Ecto neural progenitor cell (in vitro differentiated cells): ENCODE measurements at regions not wholly inside any gene's neighbourhood (a gene's known extent, or its start where the extent isn't known, plus 50 kb on each side); places are given as distances from the start of the nearest gene placed in this dataset.

Experiments
- DNase-seq: peaks from one replicate; pipeline ENCODE4 v3.0.0-alpha.2; 2018; ENCODE audit warnings: low spot score

DNA sequence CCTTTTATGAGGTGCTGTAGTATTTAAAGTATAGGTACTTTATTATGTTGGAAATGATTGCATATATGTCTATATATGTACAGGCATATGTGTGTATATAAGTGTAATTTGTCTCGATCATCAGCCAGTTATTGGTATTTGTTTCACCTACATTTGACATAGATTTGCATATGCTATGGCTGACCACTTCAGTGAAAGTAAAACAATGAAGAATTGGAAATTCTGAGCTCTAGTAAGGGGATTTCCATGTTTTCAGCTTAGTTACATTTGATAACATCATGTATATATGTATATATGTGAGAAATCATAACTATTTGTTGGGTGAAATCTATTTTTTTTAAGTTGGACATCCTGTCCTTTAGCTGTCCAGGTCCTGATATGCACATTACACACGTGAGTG is 1303.9 kb downstream of the EFNB2 start:
- no peak for DNase-seq

DNA sequence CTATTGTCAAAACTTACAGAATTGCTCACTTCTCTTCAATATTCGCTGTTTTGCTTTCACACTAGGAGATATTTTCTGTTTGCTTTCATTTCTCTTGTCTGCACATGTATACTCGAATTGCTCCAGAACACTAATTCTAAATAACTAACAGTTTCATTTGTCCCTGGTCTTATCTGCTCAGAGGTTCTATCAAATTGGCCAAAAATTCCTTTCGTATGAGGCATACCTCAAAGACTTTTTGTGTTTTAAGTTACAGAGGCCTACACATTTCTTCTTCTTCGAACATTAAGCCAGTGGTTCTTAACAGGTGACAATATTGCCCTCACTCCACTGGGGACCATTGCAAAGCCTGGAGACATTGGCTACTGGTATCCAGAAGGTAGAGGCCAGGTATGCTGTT is 1314.6 kb downstream of the EFNB2 start:
- no peak for DNase-seq

DNA sequence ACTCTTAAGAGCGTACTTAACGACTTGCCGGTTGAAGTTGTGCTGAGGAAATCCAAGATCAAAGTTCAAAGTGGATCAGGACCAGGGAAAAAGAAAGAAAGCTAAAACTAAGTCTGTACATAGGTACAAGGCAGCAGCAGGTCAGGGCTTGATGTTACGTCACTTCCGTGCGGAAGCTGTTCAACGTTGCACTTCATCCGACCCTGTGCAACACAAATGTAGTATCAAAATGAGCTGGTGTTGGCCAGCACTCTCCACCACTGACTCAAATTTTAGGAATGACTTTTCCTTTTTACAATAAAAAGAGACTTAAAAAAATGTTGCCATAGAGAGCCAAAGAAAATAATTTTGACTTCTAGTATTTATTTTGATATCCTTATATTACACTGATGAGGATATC is 1315.4 kb downstream of the EFNB2 start:
- no peak for DNase-seq

DNA sequence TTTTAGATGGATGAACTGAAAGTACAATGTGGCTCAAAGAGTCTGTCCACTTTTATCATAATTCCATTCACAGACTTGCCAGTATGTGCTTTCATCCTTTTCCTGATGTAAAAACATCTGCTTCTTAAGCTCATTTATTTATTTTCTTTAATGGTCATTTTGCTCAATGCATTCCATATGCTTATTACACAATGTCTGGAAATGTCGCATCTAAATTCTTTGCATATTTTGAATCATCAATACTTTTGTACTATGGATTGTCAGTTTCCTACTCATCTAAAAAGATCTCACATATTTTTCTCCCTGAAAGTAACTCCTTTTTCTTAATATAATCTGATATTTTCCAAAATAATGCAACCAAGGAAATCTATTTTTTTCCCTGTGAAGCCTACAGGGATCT is 1315.8 kb downstream of the EFNB2 start:
- no peak for DNase-seq

DNA sequence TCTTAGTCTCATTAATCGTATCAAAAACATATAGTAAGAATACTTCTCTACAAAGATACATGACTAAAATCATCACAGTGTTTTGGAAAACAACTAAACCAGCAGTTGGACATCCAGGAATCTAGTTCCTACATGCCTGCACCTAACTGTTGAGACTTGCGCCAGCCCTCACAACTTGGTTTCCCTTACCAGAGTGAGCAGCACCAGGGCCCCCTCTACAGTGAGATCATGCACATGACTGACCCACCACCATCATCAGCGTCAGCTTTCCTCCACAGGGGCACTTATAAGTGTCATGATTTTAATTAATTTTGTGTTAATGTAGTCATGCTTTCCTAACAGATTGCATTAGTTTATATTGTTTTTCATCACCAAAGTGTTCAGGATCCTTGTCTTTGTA is 1322.0 kb downstream of the EFNB2 start:
- DNase-seq = no peak

DNA sequence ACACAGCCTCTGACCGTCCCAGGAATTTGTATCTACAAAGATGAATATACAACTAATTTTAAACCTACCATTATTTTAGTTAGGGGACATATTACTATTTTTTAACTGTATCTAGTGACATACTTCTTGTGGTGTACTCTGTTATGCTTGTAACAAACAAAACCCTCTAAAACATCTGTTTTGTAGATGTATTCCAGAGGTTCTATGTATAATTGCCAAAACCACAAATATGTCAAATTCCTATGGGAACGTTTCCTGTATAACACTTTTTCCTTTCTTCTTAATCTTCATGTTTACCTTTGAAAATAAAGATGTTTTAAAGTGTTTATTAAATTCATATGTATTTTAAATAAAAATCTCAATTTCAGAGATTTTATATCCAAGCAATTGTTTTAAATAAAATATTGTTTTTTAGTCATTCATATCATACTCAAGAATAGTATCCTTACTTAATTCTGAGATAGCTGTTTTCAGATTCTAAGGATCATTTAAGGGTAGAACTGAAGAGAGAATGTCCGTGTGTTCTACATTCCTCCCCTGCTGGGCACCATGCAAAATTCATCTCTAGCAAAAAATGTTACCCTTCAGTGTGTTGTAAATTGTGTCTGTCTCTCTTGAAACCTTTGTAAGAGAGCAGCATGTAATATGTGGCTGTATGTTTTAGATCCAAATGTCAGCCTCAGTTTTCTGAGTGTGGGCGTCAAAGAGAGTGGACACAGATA is 1327.7 kb downstream of the EFNB2 start:
- DNase-seq = no peak

DNA sequence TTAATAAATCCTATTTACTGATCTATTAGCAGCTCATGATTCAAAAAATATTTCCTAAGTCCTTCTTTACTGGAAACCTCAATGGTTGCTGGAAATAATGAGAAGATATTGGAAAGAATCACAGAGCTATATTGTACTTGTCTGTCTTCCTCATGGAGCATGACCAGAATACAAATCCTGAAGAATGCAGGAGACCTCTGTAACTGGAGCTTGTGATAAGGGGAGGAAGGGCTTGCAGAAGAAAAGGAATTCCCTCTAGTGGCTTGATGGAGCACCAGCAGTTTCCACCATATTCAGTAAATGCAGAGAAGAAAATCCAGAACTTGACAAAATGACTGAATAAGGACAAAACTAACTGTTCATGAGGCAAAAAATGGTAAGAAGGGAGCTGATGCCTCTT is 1333.1 kb downstream of the EFNB2 start:
- DNase-seq = no peak

DNA sequence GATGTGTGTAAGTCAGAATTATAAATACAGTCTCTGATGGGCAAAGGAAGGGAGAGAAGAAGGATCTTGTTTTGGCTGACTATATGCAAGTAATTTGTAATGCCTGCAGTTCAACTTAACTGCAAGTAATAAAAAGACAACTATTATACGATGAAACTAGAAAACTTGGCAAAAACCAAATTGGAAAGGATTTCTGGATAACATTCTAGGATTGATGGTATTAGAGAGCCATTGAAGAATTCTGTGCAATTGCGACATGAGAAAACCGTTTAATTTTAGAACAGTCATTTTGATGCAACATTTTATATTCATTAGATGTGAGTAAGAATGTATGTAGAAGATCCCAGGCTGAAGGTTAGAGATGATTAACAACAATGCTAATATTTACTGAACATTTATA is 1334.1 kb downstream of the EFNB2 start:
- DNase-seq = no peak

DNA sequence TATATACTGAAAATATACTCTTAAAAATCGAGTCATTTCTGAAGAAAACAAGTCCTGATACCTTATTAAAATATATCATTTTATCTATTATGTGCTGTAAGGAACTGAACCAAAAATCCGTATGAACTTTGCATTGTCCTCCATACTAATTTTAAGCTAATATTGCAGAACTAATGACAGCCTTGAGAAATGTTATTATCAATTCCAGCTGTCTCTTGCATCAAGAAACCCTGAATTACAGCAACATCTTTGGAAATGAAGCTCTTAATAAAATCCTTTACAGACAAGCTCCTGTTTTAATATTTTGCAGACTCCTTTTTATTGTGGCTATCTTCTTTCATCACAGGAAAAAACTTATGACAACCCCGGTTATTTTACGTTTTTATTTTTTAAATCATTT is 1335.3 kb downstream of the EFNB2 start:
- no peak for DNase-seq

DNA sequence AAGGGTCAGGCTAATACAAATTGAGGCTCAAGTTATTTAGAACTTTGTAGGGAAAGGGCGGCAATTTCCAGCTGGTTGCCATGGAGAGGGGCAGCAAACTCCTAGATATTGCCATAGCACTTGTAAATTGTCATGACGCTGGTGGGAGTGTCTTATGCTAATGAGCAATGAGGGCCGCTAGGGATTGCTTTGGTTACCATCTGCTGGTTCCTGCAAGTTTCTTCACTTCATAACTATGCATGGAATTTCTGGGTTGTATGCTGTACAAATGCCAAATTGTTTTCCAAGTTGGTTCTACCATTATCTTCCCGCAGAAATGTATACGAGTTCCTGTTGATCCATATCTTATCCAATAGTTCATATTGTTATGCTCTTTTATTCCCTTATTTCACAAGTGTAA is 1339.4 kb downstream of the EFNB2 start:
- no peak for DNase-seq

DNA sequence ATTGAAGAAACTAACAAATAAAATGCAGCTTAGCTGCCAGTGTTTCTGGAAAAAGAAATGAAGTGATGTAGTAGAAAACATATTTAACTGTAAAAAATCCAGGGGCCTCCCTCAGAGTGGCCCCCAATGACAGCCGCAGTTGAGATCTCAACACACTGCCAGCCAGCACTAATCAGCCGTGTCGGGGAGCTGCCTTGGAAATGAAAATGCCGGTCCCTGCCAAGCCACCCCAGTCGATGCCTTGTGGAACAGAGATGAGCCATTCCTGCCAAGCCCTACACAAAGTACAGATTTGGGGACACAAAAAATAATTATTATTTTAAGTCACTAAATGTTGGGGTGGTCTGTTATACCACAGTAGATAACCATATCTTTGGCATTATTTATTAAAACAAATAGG is 1342.4 kb downstream of the EFNB2 start:
- no peak for DNase-seq

DNA sequence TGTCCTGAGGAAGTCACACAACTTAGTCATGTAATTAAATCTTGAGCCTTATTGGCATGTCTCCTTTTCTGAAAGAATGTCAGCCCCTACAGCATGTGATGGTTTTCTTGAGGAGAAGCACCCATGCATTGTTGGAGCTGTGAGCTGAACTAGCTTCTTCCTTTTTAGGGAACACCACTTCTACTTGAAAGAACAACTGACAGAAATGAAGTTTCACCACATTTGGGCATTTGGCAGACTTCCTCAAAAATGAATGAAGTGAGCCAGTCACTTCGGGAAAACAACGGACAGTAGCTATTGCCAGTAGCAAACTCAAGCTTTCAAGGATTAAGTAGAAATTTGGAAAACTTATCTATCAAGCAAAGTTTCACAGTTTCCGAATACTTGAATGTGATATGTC is 1351.3 kb downstream of the EFNB2 start:
- no peak for DNase-seq

DNA sequence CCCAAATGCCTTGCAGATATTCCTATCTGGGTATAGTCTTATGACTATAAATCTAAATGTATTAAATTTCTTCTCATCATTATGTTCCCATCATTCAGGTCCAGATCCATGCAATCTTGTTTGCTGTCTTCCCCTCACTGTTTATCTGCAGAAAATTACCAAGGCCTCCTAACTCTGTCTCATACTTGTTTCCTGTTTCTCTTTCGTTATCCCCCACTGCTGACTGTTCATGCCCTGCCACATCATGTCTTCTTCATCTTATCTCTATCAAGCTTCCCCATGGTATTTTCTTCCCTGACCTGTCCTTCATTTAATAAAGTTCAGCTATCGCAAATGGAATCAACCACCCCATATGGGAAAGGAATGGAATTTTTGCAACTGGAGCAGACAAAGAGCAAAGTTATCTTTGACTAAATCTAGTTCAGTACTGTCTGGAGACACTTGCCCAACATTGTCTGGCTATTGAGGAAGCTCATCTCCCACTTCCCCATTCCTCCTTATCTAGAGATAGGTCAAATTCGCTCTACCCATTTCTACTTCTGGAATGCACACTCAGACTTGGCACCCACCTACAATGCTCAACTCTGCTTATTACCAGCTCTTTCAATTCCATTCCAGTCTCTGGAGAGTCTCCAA is 1358.1 kb downstream of the EFNB2 start:
- no peak for DNase-seq

DNA sequence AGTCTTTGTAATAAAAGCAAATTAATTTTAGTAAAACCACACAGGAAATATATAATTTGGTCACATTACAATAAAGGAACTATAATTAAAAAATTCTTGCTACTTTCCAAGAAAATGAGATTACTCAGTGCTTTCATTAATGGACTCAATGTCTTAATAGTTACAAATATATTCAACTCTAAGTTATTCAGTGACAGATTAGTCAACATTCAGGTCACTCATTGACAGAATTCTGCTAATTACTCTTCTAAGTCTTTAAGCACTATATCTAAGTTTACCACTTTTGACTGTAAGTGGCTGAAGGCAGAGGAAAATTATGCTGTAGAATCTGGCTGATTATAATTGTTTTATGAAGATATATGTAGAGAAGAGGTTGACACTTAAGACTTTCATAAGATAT is 1365.0 kb downstream of the EFNB2 start:
- DNase-seq = no peak

DNA sequence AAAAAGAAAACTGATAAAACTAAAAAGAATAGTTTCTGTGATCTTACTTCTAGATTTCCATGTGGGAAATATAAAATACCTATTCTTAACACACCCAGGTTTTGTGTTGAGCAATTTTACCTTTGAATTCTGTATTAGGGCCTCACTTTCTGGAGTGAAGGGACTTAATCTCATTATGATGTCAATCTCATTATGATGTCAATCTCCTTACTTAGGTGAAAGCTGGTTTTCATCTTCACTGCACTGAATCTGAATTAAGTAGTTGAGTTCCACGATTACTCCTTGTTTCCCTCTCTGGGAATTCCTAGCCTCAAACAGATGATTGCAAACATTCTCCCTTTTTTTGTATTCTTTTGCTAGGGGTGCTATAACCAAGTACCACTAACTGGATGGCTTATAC is 1367.2 kb downstream of the EFNB2 start:
- DNase-seq = no peak

DNA sequence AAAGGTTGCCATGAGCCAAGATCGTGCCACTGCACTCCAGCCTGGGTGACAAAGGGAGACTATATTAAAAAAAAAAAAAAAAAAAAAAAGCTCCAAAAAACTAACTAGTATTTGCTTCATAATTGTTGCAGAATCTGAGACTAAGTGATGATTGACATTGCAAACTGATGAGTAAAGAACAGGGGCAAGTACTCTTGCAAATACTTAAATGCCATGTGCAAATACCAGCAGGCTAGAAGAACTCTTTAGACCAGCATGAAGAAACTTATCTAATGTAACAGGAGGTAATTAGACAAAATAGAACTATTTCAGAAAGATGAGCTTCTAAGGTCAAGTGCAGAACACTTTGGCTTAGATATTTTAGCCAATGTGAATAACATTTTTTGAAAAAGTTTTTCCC is 1368.1 kb downstream of the EFNB2 start:
- no peak for DNase-seq

DNA sequence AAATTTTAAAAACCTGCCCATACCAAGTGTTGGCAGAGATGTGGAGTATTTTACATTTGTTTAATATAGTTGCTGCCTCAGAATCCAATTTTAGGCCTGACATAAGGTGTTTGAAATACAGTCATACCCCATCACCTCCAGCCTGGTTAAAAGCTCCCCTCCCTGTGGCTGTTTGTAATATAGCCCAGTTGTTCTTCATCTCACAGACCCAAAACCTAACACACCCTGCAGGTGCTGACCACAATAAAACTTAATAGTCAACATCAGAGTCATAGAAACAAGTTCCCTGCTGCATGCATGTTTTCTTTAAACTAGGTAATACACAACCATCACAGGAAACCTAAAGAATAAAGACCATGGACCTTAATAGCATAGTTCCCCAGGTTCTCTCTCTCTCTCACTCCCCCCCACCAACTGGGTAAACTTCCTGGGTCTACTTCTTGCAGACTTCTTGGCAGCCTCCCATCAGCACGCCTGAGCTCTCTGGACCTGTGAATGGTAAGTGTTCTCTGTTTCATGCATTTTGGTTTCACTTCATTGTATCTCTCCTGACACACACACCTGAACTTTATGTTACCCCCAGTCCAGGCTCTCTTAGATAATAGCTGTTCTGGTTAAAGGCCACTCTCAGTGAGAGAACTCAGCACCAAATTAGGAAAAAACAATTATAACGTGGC is 1369.9 kb downstream of the EFNB2 start:
- no peak for DNase-seq

DNA sequence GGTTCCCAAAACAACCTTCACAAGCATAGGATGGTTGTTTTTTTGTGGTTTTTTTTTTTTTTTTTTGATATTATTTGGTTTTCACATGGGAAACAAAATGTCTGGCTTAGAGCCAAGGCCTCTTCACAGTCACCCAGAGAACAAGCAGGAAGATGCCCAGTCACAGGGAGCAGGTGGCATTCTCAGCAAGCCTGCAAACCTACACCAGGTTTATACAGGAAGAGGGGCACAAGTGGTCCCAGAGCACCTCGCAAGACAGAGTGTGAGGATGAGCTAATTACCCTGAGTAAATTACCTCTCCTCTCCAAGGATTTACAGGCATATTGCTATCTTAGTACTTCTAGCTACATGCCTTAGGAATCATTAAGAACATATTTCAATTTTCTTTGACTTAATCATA is 1375.6 kb downstream of the EFNB2 start:
- no peak for DNase-seq

DNA sequence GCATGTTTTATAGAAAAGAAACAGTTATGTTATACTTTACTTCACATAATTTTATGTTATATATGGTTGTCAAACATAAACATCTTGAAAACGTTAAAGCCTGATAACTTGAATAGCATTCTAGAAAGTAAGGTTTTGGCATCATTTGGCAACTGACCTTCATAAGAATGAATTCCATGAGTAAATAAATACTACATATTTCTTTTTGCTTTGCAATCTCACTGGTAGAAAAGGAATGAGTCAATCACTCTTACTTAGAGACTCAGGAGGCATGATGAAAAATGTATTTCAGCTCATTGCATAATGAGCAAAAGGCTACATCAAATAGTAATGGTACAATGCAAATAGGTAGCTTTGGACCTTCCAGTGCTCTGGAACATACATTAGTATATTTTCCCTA is 1381.9 kb downstream of the EFNB2 start:
- DNase-seq = no peak

DNA sequence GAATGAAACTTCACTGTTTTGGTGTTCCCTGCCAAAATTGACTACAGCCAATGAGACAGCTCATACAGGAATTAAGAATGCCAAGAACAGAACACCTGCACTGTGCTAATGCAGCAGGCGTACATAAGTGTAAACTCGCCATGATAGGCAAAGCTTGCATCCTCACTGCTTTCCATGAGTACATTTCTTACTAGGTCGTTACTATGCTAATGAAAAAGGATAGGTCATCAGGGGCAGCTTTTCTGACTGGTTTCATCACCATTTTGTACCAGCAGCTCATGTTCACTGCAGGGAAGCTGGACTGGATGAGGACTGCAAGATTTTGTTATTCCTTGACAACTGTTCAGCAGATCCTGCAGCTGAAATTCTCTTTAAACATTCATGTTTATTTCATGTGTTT is 1383.8 kb downstream of the EFNB2 start:
- DNase-seq = no peak

DNA sequence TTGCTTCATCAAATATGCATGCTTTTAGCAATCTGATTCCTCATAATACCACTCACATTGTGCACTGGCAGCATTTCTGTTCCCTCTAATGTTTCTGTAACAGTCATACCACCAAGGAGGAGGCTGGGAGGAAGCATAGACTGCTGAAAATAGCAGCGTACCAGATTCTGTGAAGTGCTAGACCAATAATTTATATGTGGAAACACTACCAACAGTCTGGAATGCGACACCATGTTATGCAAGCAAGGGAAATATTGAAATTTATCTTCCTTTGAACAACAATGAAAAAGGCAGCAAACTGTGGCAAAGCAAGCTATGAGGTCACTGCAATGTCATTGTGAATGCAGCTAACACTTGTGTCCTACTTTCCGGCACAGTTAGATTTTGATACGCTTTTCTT is 1388.0 kb downstream of the EFNB2 start:
- no peak for DNase-seq

DNA sequence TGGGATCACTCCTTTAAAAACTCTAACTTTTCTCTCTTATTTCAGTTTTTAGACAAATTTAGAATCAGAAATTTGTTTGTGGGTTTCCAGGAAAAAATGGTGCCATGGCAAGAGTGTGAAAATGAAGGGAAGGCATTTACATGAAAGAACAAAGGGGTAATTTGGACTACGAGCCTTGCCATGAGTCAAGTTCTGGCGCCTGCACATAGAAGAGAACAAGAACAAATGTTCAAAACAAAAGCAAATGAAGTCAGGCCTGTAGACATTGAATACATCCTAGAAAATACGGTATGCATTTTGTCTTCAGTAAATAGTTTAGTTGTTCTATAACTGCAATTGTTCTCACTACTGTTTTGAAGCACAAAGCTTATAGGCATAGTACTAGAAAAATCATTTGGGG is 1390.5 kb downstream of the EFNB2 start:
- DNase-seq = no peak

DNA sequence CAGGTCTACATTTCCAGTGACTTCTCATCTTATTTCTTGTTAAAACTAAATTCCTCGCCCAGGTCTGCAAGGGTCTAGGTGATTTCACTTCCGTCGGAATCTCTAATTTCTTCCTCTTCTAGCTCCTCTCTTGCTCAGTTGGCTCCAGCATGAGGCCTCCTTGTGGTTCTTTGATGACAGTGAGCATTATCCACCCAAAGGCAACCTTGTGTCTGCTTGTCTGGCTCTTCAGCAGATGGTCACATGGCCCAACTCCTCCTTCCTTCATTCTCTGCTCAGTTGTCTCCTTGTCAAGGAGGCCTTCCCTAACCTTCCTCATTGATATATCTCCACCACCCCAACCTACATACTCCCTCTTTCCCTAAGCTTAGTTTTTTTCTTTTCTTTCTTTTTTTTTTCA is 1391.4 kb downstream of the EFNB2 start:
- DNase-seq = no peak

DNA sequence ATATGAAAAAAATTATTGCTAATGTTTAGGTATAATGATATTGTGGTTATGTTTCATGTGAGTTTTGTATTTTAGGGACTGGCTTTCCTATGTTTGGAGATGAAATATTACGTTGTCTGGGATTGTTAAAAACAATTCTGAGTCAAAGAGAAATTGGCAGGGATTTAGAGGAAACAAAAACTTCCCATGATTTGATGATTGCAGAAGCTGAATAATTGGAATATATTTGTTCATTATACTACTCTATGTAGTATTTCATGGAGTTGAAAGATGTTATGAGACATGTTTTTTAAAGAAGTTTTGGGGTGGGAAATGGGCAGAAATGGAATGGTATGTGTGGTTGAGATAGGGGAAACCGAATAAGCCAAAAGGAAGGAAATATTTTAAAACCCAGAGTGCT is 1392.9 kb downstream of the EFNB2 start:
- DNase-seq = no peak
